ENCODE measurements at regions not wholly inside any gene's neighbourhood (a gene's known extent, or its start where the extent isn't known, plus 50 kb on each side); places are given as distances from the start of the nearest gene placed in this dataset.

GRCh38 chr4:176569301-176569700 lies 223.4 kb downstream of the VEGFC start:
- POLR2A ChIA-PET, result no interaction called here
- Histone ChIP-seq H3K4me1 (ENCODE audit: control insufficient read depth, insufficient read depth, low read length) (no peaks in the 10 kb centered on the region), H3K9me3 (ENCODE audit: control insufficient read depth, insufficient read depth, low read depth, low read length) (no peaks in the 10 kb centered on the region), H3K27ac (ENCODE audit: extremely low read depth, low read depth, low read length) (no peak overlapping the region), H3K4me3 (ENCODE audit: low read depth, low read length) (no peak overlapping the region), H3K36me3 (ENCODE audit: control insufficient read depth in 2 of 2, insufficient read depth in 1 of 2, low read length in 2 of 2) (no peaks in the 10 kb centered on the region)
- TF ChIP-seq ZNF112 (tag by site-specific recombination; IDR thresholded peaks at IDR 0.05) (no peak), KLF16 (tag by site-specific recombination; IDR thresholded peaks at IDR 0.05) (no peak), GFI1B (tag by site-specific recombination; IDR thresholded peaks at IDR 0.05) (no peak), FEZF1 (tag by site-specific recombination; IDR thresholded peaks at IDR 0.05) (no peak), MEIS1 (CRISPR knock-in tag; IDR thresholded peaks at IDR 0.05; ENCODE audit: borderline replicate concordance) (no peak), ZNF248 (tag by site-specific recombination; IDR thresholded peaks at IDR 0.05) (no peak), KLF8 (tag by site-specific recombination; IDR thresholded peaks at IDR 0.05) (no peak), ZNF571 (tag by site-specific recombination; IDR thresholded peaks at IDR 0.05) (no peak), ZNF184 (tag by site-specific recombination; IDR thresholded peaks at IDR 0.05) (no peak), SP7 (tag by site-specific recombination; IDR thresholded peaks at IDR 0.05) (no peak), ZNF280C (tag by site-specific recombination; IDR thresholded peaks at IDR 0.05) (no peak), ZNF549 (tag by site-specific recombination; IDR thresholded peaks at IDR 0.05) (no peak), ZNF266 (tag by site-specific recombination; IDR thresholded peaks at IDR 0.05; ENCODE audit: low read depth) (no peak), ZNF830 (tag by site-specific recombination; IDR thresholded peaks at IDR 0.05; ENCODE audit: low read depth) (no peak), PBX3 (CRISPR knock-in tag; IDR thresholded peaks at IDR 0.05) (no peak), ZFP37 (tag by site-specific recombination; IDR thresholded peaks at IDR 0.05) (no peak), AEBP2 (tag by site-specific recombination; IDR thresholded peaks at IDR 0.05; ENCODE audit: borderline replicate concordance) (no peak)
- CTCF ChIA-PET, result no interaction called here

GRCh38 chr4:176571206-176571605 lies 221.5 kb downstream of the VEGFC start:
- POLR2A ChIA-PET, result no interaction called here
- no peaks in the 10 kb centered on the region for H3K4me1 ChIP-seq (ENCODE audit: control insufficient read depth, insufficient read depth, low read length)
- no peaks in the 10 kb centered on the region for H3K36me3 ChIP-seq (ENCODE audit: control insufficient read depth in 2 of 2, insufficient read depth in 1 of 2, low read length in 2 of 2)
- no peaks in the 10 kb centered on the region for H3K9me3 ChIP-seq (ENCODE audit: control insufficient read depth, insufficient read depth, low read depth, low read length)
- no peak overlapping the region for H3K4me3 ChIP-seq (ENCODE audit: low read depth, low read length)
- CTCF ChIA-PET, result no interaction called here
- no peak for TF ChIP-seq ZNF48 (tag by site-specific recombination; IDR thresholded peaks at IDR 0.05)
- TF ChIP-seq ZNF155 (tag by site-specific recombination; IDR thresholded peaks at IDR 0.05), result no peak
- TF ChIP-seq ZNF837 (tag by site-specific recombination; IDR thresholded peaks at IDR 0.05), result no peak
- TF ChIP-seq ZNF16 (tag by site-specific recombination; IDR thresholded peaks at IDR 0.05; ENCODE audit: low read depth), result no peak
- no peak for TF ChIP-seq PRDM4 (tag by site-specific recombination; IDR thresholded peaks at IDR 0.05)
- no peak for TF ChIP-seq TSHZ1 (tag by site-specific recombination; IDR thresholded peaks at IDR 0.05; ENCODE audit: borderline replicate concordance)
- no peak for TF ChIP-seq TRIM28 (IDR thresholded peaks at IDR 0.05; ENCODE audit: borderline replicate concordance, low read length)
- no peak for TF ChIP-seq ZNF391 (tag by site-specific recombination; IDR thresholded peaks at IDR 0.05; ENCODE audit: borderline replicate concordance, low read depth)
- no peak for TF ChIP-seq GLI2 (tag by site-specific recombination; IDR thresholded peaks at IDR 0.05; ENCODE audit: borderline replicate concordance, low read depth)
- H3K27ac ChIP-seq (ENCODE audit: extremely low read depth, low read depth, low read length), result no peak overlapping the region
